Tibial nerve (tissue), 4 donors: ENCODE measurements at regions not wholly inside any gene's neighbourhood (a gene's known extent, or its start where the extent isn't known, plus 50 kb on each side); places are given as distances from the start of the nearest gene placed in this dataset.

Source experiments
- DNase-seq, 2 donors: peaks; one replicate each; pipeline ENCODE4 v3.0.0-alpha.2; 2019; ENCODE audit warnings: low spot score in 2 of 2
- H3K27ac ChIP-seq, 4 donors: fragments of 200-600 bp; sonication (generic) in 3 of 4; one replicate each; pipeline ENCODE4 v1.5.1; 2017 to 2019; ENCODE audit warnings: mild to moderate bottlenecking in 1 of 4
- H3K27me3 ChIP-seq, 2 donors: fragments of 200-600 bp; sonication (generic) in 1 of 2; one replicate each; pipeline versions ENCODE4 v1.5.1 to v1.6.0; 2017 to 2019
- H3K36me3 ChIP-seq, 3 donors: fragments of 200-600 bp; sonication (generic); one replicate each; pipeline ENCODE4 v1.5.1; 2018 to 2019
- H3K4me1 ChIP-seq, 4 donors: fragments of 200-600 bp; sonication (generic) in 3 of 4; one replicate each; pipeline ENCODE4 v1.5.1; 2017 to 2019
- H3K4me3 ChIP-seq, 4 donors: fragments of 200-600 bp; sonication (generic) in 3 of 4; one replicate each; pipeline ENCODE4 v1.5.1; 2017 to 2019; ENCODE audit warnings: mild to moderate bottlenecking in 1 of 4, moderate library complexity in 1 of 4
- H3K9me3 ChIP-seq, 4 donors: fragments of 200-600 bp; sonication (generic) in 3 of 4; one replicate each; pipeline ENCODE4 v1.5.1; 2017 to 2019
- EP300 ChIP-seq, 2 donors: sonication (generic); formaldehyde crosslinking; IDR thresholded peaks; one replicate each; pipeline ENCODE4 v1.6.1; 2017; ENCODE audit warnings: antibody characterized with exemption in 2 of 2, mild to moderate bottlenecking in 1 of 2
- POLR2A ChIP-seq, 2 donors: fragments of 450-650 bp; IDR thresholded peaks; one replicate each; pipeline ENCODE4 v1.6.1; 2017; ENCODE audit warnings: antibody characterized with exemption in 2 of 2, mild to moderate bottlenecking in 2 of 2, moderate library complexity in 2 of 2
- WGBS, 2 donors: methylation state at CpG; one replicate each; pipeline ENCODE4 v1.1.5; 2018; 5-methylcytosine and 5-hydroxymethylcytosine counted together
- TF ChIP-seq, protein P1 (sequence below), 5 experiments: fragments of 200-600 bp in 3 of 5; fragments of 450-650 bp in 2 of 5; sonication (generic) in 3 of 5; IDR thresholded peaks; one replicate each; pipeline ENCODE4 v1.5.1; 2016 to 2019; ENCODE audit warnings: antibody characterized with exemption in 5 of 5, mild to moderate bottlenecking in 3 of 5, moderate library complexity in 2 of 5

DNA sequence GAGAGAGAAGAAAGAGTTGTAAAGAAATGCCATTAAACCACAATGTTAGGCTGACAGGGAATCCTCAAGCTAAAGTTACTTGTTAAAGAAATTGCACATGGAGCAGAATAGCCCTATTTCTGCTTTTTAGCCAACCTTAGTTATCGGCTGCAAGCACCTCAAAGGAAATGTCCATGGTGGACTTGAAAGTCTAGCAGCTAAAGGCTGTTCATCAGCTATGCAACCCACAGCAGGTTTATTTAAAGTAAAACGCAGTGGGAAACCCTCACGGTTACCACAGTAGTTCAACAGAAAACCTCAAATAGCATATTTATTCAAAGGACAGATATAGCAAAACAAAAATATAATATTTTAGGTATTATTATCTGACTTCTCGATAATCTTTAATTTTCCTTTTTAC, 967.2 kb downstream of the IGSF11 start:
- no peaks in the 10 kb centered on the region for H3K4me1 ChIP-seq
- WGBS, 2 donors: 87 to 88% methylated on average over 4 of the region's 4 CpGs
- no peaks in the 10 kb centered on the region for H3K27me3 ChIP-seq
- TF ChIP-seq POLR2A (IDR thresholded peaks at IDR 0.05): no peak
- TF ChIP-seq, protein P1, sequence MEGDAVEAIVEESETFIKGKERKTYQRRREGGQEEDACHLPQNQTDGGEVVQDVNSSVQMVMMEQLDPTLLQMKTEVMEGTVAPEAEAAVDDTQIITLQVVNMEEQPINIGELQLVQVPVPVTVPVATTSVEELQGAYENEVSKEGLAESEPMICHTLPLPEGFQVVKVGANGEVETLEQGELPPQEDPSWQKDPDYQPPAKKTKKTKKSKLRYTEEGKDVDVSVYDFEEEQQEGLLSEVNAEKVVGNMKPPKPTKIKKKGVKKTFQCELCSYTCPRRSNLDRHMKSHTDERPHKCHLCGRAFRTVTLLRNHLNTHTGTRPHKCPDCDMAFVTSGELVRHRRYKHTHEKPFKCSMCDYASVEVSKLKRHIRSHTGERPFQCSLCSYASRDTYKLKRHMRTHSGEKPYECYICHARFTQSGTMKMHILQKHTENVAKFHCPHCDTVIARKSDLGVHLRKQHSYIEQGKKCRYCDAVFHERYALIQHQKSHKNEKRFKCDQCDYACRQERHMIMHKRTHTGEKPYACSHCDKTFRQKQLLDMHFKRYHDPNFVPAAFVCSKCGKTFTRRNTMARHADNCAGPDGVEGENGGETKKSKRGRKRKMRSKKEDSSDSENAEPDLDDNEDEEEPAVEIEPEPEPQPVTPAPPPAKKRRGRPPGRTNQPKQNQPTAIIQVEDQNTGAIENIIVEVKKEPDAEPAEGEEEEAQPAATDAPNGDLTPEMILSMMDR (IDR thresholded peaks at IDR 0.05): no peak
- no peak for TF ChIP-seq EP300 (IDR thresholded peaks at IDR 0.05)
- no peak overlapping the region for H3K27ac ChIP-seq
- H3K9me3 ChIP-seq: peaks cover 0 to 5% (median 2%) of the 10 kb centered on the region in 4 donors
- no peaks in the 10 kb centered on the region for H3K36me3 ChIP-seq
- no peak for DNase-seq
- no peak overlapping the region for H3K4me3 ChIP-seq

DNA sequence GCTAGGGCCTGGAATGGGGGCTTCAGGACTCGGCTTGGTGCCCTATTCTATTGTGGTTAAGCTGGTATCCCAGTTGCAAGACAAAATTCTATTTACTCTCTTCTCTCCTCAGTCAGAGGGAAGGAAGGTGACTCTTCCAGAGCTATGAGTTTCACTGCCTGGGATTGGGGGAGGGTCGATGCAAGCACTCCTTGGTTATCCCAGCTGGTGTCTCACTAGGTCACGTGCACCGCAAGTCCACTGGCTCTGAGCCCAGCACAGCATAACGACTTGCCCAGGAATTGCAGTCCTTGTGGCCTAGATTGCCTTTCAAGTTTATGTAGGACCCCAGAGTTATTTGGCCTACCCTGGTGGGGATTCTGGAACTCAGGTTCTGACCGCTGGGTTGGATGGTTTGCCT, 958.8 kb downstream of the IGSF11 start:
- 68 to 70% methylated on average over 6 of the region's 6 CpGs for WGBS, 2 donors

DNA sequence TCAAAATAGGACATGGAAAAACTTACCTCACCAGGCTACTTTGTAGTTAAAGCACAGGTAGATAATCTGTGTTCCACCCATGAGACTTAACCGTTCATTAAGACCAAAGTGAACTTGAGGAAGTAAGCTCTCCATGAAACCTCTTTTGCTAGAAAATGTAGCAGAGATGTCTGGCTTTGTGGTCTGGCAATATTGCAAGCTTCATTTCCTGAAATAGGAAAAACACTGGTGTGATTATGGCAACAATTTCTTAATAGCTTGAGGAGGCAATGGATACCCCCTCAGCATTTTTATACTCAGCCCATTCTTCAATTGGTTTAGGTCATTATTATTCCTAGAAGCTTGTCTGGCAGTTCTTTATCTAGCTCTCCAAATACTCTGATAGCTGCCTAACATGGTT, 957.3 kb downstream of the IGSF11 start:
- no peak for DNase-seq
- 80 to 86% methylated on average over 1 of the region's 1 CpG for WGBS, 2 donors
- H3K27ac ChIP-seq: no peak overlapping the region
- TF ChIP-seq, protein P1 (IDR thresholded peaks at IDR 0.05): no peak
- TF ChIP-seq EP300 (IDR thresholded peaks at IDR 0.05): no peak
- TF ChIP-seq POLR2A (IDR thresholded peaks at IDR 0.05): no peak
- H3K4me3 ChIP-seq: no peak overlapping the region
- no peaks in the 10 kb centered on the region for H3K4me1 ChIP-seq
- H3K9me3 ChIP-seq: peaks cover 0 to 23% (median 2%) of the 10 kb centered on the region in 4 donors
- H3K27me3 ChIP-seq: no peaks in the 10 kb centered on the region
- no peaks in the 10 kb centered on the region for H3K36me3 ChIP-seq

More for the DNA sequence above, 958.8 kb downstream of the IGSF11 start:
- no peak for TF ChIP-seq POLR2A (IDR thresholded peaks at IDR 0.05)
- TF ChIP-seq, protein P1 (IDR thresholded peaks at IDR 0.05): no peak
- Histone ChIP-seq H3K4me3 (no peak overlapping the region), H3K27ac (no peak overlapping the region), H3K9me3 (peaks cover 0 to 23% (median 2%) of the 10 kb centered on the region in 4 donors), H3K4me1 (no peaks in the 10 kb centered on the region), H3K36me3 (no peaks in the 10 kb centered on the region), H3K27me3 (no peaks in the 10 kb centered on the region)
- DNase-seq: no peak

DNA sequence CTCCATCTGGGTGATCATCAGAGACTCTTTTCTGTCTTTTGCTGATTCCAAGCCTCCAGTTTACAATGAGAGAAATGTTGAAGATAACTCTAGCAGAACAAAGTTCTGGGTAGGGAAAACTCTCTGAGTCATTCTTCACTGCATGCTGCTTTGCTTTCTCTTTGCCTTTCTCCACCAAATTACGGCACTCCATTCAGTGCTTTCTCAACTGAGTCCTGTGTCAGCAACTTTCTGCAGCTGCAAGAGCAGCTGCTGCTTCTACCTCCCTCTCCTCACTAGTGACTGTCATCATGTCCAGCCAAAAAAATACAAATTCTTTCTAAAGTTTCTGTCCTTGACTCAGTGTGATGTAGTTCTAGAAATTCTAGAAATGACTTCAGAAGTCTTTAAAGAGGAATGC, 953.8 kb downstream of the IGSF11 start:
- H3K27ac ChIP-seq: no peak overlapping the region
- H3K9me3 ChIP-seq: no peaks in the 10 kb centered on the region
- TF ChIP-seq EP300 (IDR thresholded peaks at IDR 0.05) (no peak), POLR2A (IDR thresholded peaks at IDR 0.05) (no peak)
- TF ChIP-seq, protein P1 (IDR thresholded peaks at IDR 0.05): no peak
- no peaks in the 10 kb centered on the region for H3K4me1 ChIP-seq
- no peak for DNase-seq
- H3K36me3 ChIP-seq: no peaks in the 10 kb centered on the region
- no peak overlapping the region for H3K4me3 ChIP-seq
- WGBS, 2 donors: 23 to 26% methylated on average over 1 of the region's 1 CpG
- H3K27me3 ChIP-seq: no peaks in the 10 kb centered on the region

DNA sequence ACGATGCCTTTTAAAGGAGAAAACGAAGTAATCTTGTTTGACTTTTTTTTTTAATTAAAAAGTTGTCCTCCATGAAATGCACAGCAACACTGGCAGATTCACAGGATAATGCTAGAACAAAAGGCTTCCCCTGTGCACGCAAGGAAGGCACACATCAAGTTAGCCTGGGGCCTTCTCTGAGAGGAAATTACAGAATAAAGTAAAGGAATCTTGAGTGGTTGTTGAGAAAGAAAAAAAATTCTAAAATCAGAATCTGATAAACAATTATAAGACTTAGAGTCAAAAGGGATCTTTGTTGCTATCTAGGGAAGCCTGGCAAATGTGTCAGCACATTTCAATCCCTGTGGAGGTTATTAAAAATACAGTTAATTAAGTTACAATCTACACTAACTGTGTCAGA, 946.0 kb downstream of the IGSF11 start:
- Histone ChIP-seq H3K27me3 (no peaks in the 10 kb centered on the region), H3K9me3 (peaks cover 0 to 14% (median 0%) of the 10 kb centered on the region in 4 donors), H3K4me1 (no peaks in the 10 kb centered on the region), H3K36me3 (no peaks in the 10 kb centered on the region), H3K27ac (no peak overlapping the region), H3K4me3 (no peak overlapping the region)
- 37 to 51% methylated on average over 3 of the region's 3 CpGs for WGBS, 2 donors
- TF ChIP-seq POLR2A (IDR thresholded peaks at IDR 0.05) (no peak), EP300 (IDR thresholded peaks at IDR 0.05) (no peak)
- TF ChIP-seq, protein P1 (IDR thresholded peaks at IDR 0.05): no peak
- DNase-seq: no peak
